ENCODE measurements at regions not wholly inside any gene's neighbourhood (a gene's known extent, or its start where the extent isn't known, plus 50 kb on each side); places are given as distances from the start of the nearest gene placed in this dataset.

GRCh38 chr9:82152181-82152580, 163.6 kb downstream of the SPATA31D1 start:
- TF ChIP-seq EZH2phosphoT487 (IDR thresholded peaks at IDR 0.05; ENCODE audit: borderline replicate concordance) (no peak), CTCF (conservative IDR thresholded peaks at IDR 0.05; ENCODE audit: low read length) (no peak)

Data from Loucy (cell line).